ENCODE measurements at regions not wholly inside any gene's neighbourhood (a gene's known extent, or its start where the extent isn't known, plus 50 kb on each side); places are given as distances from the start of the nearest gene placed in this dataset.

DNA sequence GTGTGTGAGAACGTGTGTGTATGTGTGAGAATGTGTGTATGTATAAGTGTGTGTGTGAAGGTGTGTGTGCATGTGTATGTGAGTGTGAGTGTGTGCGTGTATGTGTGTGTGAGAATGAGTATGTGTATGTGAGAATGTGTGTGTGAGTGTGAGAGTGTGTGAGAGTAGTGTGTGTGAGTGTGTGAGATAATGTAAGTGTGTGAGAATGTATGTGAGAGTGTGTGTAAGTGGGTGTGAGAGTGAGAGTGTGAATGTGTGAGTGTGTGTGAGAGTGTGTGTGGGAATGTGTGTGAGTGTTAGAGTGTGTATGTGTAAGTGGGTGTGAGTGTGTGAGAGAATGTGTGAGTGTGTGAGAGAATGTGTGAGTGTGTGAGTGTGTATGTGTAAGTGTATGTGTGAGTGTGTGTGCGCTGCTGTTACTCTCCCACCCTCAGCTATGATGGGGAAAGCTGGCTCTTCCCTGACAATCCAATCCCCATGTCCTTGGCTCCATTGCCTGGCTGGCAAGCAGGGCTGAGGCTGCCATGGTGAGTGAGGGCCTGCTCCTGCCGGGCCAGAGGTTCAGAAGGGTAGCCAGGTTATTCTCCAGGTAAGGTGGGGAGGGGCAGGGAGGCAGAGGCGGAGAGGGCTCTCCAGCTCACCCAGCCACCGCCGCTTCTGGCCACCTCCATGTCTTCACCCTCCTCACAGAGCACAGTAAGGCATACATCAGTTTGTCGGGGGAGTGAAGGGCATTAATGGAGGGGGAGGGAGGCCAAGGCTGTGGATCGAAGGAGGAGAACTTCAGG, 72.6 kb upstream of the PCBD1 start:
- no peak overlapping the region for H3K4me3 ChIP-seq
- H3K36me3 ChIP-seq (ENCODE audit: low read depth, missing control alignments): no peaks in the 10 kb centered on the region
- no peaks in the 10 kb centered on the region for H3K27me3 ChIP-seq
- no peak for DNase-seq
- 58 to 67% methylated on average over 9 of the region's 9 CpGs for WGBS, 2 donors
- intact Hi-C loops (cut with DNase I; ENCODE audit: low total_unique reads): no loop called here
- H3K4me1 ChIP-seq: no peaks in the 10 kb centered on the region
- no peak overlapping the region for H3K27ac ChIP-seq
- TF ChIP-seq, protein P1, sequence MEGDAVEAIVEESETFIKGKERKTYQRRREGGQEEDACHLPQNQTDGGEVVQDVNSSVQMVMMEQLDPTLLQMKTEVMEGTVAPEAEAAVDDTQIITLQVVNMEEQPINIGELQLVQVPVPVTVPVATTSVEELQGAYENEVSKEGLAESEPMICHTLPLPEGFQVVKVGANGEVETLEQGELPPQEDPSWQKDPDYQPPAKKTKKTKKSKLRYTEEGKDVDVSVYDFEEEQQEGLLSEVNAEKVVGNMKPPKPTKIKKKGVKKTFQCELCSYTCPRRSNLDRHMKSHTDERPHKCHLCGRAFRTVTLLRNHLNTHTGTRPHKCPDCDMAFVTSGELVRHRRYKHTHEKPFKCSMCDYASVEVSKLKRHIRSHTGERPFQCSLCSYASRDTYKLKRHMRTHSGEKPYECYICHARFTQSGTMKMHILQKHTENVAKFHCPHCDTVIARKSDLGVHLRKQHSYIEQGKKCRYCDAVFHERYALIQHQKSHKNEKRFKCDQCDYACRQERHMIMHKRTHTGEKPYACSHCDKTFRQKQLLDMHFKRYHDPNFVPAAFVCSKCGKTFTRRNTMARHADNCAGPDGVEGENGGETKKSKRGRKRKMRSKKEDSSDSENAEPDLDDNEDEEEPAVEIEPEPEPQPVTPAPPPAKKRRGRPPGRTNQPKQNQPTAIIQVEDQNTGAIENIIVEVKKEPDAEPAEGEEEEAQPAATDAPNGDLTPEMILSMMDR (IDR thresholded peaks at IDR 0.05): no peak
- no peak for TF ChIP-seq POLR2A (IDR thresholded peaks at IDR 0.05)
- no peaks in the 10 kb centered on the region for H3K9me3 ChIP-seq

DNA sequence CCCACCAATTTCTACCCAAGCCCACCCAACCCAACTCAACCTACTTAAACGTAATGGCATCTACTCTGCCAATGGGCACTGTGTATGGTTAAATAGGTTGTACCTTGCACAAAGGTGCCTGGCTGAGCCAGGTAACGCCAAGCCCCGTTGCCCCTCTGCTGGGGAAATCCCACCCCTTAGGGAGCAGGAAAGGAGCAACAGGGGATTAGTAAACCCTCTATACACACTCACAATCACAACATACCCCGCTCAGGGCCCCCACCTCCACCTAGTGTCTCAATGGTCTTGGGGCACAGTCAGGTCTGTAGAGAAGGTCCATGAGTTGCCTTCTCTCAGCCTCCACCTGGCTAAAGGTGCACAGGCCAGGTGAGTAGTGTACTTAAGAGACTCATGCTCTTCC, 74.3 kb upstream of the PCBD1 start:
- no peak for TF ChIP-seq POLR2A (IDR thresholded peaks at IDR 0.05)
- TF ChIP-seq, protein P1 (IDR thresholded peaks at IDR 0.05): no peak
- H3K27ac ChIP-seq: no peak overlapping the region
- intact Hi-C loops (cut with DNase I; ENCODE audit: low total_unique reads): no loop called here
- H3K4me3 ChIP-seq: no peak overlapping the region
- H3K36me3 ChIP-seq (ENCODE audit: low read depth, missing control alignments): no peaks in the 10 kb centered on the region
- 90 to 91% methylated on average over 3 to 4 of the region's 4 CpGs for WGBS, 2 donors
- no peaks in the 10 kb centered on the region for H3K9me3 ChIP-seq
- no peak for DNase-seq
- H3K27me3 ChIP-seq: no peaks in the 10 kb centered on the region
- no peaks in the 10 kb centered on the region for H3K4me1 ChIP-seq

DNA sequence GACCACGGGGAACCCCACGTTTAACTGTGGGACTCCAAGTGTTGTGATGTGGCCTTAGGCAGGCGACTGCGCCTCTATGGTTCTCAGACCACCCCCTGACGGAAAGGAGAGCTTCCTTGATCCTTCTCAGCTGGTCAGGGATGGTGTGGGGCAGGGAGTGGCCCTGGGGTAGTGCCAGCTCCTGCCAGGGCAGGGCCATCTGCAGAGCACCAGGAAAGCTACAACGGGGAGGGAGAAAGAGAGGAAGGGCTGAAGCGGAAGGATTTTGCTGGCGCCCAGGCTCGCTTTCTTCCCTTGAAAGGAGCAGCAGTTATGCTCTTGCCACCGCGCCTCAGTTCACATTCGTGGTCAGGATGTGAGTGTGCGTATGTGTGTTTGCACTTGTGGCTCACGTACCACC, 74.9 kb upstream of the PCBD1 start:
- Histone ChIP-seq H3K9me3 (no peaks in the 10 kb centered on the region), H3K27me3 (no peaks in the 10 kb centered on the region), H3K4me3 (no peak overlapping the region), H3K36me3 (ENCODE audit: low read depth, missing control alignments) (no peaks in the 10 kb centered on the region), H3K27ac (no peak overlapping the region), H3K4me1 (no peaks in the 10 kb centered on the region)
- TF ChIP-seq, protein P1 (IDR thresholded peaks at IDR 0.05): no peak
- no peak for TF ChIP-seq POLR2A (IDR thresholded peaks at IDR 0.05)
- intact Hi-C loops (cut with DNase I; ENCODE audit: low total_unique reads): no loop called here
- WGBS, 2 donors: 85 to 88% methylated on average over 14 of the region's 14 CpGs
- DNase-seq: no peak

DNA sequence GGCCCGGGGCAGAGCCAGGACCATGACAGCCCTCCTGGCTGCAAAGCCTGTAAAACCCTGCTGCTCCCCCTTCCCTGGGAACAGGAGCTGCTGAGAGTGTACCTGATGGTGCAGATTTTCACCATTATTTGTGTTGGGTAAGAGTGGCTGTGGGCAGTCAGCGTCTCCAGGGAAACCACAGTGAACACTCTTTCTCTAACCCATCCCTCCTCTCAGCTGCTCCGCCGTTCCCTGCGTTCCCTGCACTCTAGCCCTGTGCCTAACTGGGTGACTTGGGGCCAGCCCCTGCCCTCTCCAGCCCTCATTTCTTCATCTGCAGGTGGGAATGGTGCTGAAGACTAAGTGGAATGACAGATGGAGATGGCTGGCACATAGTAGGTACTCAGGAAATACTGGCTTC, 75.9 kb upstream of the PCBD1 start:
- no peak overlapping the region for H3K27ac ChIP-seq
- H3K4me1 ChIP-seq: no peaks in the 10 kb centered on the region
- TF ChIP-seq POLR2A (IDR thresholded peaks at IDR 0.05): no peak
- DNase-seq: no peak
- intact Hi-C loops (cut with DNase I; ENCODE audit: low total_unique reads): no loop called here
- H3K36me3 ChIP-seq (ENCODE audit: low read depth, missing control alignments): no peaks in the 10 kb centered on the region
- H3K27me3 ChIP-seq: no peaks in the 10 kb centered on the region
- no peak overlapping the region for H3K4me3 ChIP-seq
- 71 to 79% methylated on average over 2 to 5 of the region's 5 CpGs for WGBS, 2 donors
- no peaks in the 10 kb centered on the region for H3K9me3 ChIP-seq

DNA sequence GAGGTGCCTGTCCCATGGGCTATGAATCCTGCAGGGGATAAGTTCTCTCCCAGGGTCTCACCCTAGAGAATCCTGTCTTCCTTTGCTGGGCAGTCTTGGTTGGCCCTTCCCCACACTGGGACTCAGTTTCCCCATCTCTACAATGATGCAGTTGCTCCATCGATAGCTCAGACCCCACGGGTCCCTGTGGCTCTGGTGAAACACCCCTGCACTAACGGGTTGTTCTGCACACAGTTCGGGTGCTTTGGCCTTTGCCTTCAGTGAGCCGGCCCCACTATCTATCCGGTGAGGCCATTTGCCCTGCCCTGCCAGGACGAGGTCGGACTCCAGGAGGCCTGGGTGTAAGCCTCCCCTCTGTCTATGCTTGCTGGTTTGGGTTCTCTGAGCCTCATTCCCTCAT, 76.5 kb upstream of the PCBD1 start:
- no peaks in the 10 kb centered on the region for H3K4me1 ChIP-seq
- WGBS, 2 donors: 89 to 94% methylated on average over 5 to 8 of the region's 8 CpGs
- no peaks in the 10 kb centered on the region for H3K36me3 ChIP-seq (ENCODE audit: low read depth, missing control alignments)
- TF ChIP-seq, protein P1 (IDR thresholded peaks at IDR 0.05): no peak
- no peak for TF ChIP-seq POLR2A (IDR thresholded peaks at IDR 0.05)
- no peak for DNase-seq
- no peaks in the 10 kb centered on the region for H3K9me3 ChIP-seq
- intact Hi-C loops (cut with DNase I; ENCODE audit: low total_unique reads): no loop called here
- no peak overlapping the region for H3K27ac ChIP-seq
- H3K4me3 ChIP-seq: no peak overlapping the region
- H3K27me3 ChIP-seq: no peaks in the 10 kb centered on the region

All from testis (tissue), 2 donors.